Breast epithelium (tissue), 3 donors: ENCODE measurements at regions not wholly inside any gene's neighbourhood (a gene's known extent, or its start where the extent isn't known, plus 50 kb on each side); places are given as distances from the start of the nearest gene placed in this dataset.

Experiments used
- CTCF ChIP-seq, 3 donors: fragments of 450-650 bp; IDR thresholded peaks; one replicate each; pipeline ENCODE4 v1.5.1; 2016 to 2017; ENCODE audit warnings: antibody characterized with exemption in 3 of 3, mild to moderate bottlenecking in 3 of 3, moderate library complexity in 3 of 3
- POLR2A ChIP-seq: fragments of 450-650 bp; IDR thresholded peaks from one replicate; pipeline ENCODE4 v1.6.1; 2016; ENCODE audit warnings: antibody characterized with exemption, mild to moderate bottlenecking, moderate library complexity

DNA sequence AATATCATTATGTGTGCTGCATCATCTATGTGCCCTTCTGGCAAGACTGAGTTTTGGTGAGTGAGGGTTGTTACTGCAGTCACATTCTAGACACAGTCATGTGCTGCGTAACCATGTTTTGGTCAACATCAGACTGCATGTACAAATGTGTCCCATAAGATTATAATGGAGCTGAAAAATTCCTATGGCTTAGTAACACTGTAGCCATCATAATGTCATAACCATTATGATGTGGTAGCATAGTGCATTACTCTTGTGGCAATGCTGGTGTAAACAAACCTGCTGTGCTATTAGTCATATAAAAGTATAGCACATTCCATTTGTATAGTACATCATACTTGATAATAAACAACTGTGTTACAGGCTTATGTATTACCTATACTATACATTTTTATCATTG is 198.1 kb upstream of the NUDT6 start:
- TF ChIP-seq CTCF (IDR thresholded peaks at IDR 0.05) (no peak), POLR2A (no peak)
